Hypothalamus (tissue), 51 donors: ENCODE measurements at regions not wholly inside any gene's neighbourhood (a gene's known extent, or its start where the extent isn't known, plus 50 kb on each side); places are given as distances from the start of the nearest gene placed in this dataset.
A peak's percentile ranks its signal among the peaks of the same experiment; 100 is the strongest.
"Not testable (repeated sequence)": the region's sequence is repeated elsewhere in the genome, so short reads cannot be mapped to it uniquely, and the experiment has no call there.

ENCODE experiments used
- DNase-seq, 51 donors: peaks; one replicate each; lab custom pipeline; 2025; lab: John Stamatoyannopoulos, UW

- DNase-seq: no peak
Measured at GRCh38 chr3:191518861-191519260, 57.9 kb downstream of the PYDC2 start.

- no peak for DNase-seq
Measured at GRCh38 chr3:191521055-191521454, 60.1 kb downstream of the PYDC2 start.

GRCh38 chr3:191523148-191523547 lies 62.2 kb downstream of the PYDC2 start:
- no peak for DNase-seq

GRCh38 chr3:191528589-191528988 lies 67.6 kb downstream of the PYDC2 start:
- DNase-seq: no peak

- DNase-seq: no peak
Measured at GRCh38 chr3:191529992-191530391, 69.0 kb downstream of the PYDC2 start.

- no peak for DNase-seq
Measured at GRCh38 chr3:191531434-191531972, 70.5 kb downstream of the PYDC2 start.

GRCh38 chr3:191543018-191543417 lies 82.1 kb downstream of the PYDC2 start:
- no peak for DNase-seq

GRCh38 chr3:191543897-191544296 lies 82.9 kb downstream of the PYDC2 start:
- DNase-seq: no peak

GRCh38 chr3:191549357-191549756 lies 88.4 kb downstream of the PYDC2 start:
- no peak for DNase-seq

GRCh38 chr3:191555037-191555436 lies 94.1 kb downstream of the PYDC2 start:
- DNase-seq: no peak

- DNase-seq: no peak
Measured at GRCh38 chr3:191557322-191557721, 96.4 kb downstream of the PYDC2 start.

- no peak for DNase-seq
Measured at GRCh38 chr3:191563722-191564121, 102.8 kb downstream of the PYDC2 start.

GRCh38 chr3:191566469-191566868 lies 105.5 kb downstream of the PYDC2 start:
- no peak for DNase-seq

- no peak for DNase-seq
Measured at GRCh38 chr3:191568206-191568605, 107.2 kb downstream of the PYDC2 start.

GRCh38 chr3:191592105-191592504 lies 131.1 kb downstream of the PYDC2 start:
- DNase-seq: no peak

GRCh38 chr3:191593486-191593885 lies 132.5 kb downstream of the PYDC2 start:
- no peak for DNase-seq

GRCh38 chr3:191615511-191615910 lies 154.5 kb downstream of the PYDC2 start:
- not testable (repeated sequence) for DNase-seq

GRCh38 chr3:191624299-191624698 lies 163.3 kb downstream of the PYDC2 start:
- DNase-seq: no peak

GRCh38 chr3:191627064-191627463 lies 166.1 kb downstream of the PYDC2 start:
- DNase-seq: peak in 25 of 51 donors; percentile 0 to 62 (median 11)

- DNase-seq: peak in 1 of 51 donors; percentile 7
Measured at GRCh38 chr3:191628571-191628970, 167.6 kb downstream of the PYDC2 start.

GRCh38 chr3:191631496-191631895 lies 170.5 kb downstream of the PYDC2 start:
- no peak for DNase-seq

GRCh38 chr3:191634902-191635301 lies 173.9 kb downstream of the PYDC2 start:
- no peak for DNase-seq

- DNase-seq: no peak
Measured at GRCh38 chr3:191637611-191638010, 176.6 kb downstream of the PYDC2 start.
